ENCODE measurements at regions not wholly inside any gene's neighbourhood (a gene's known extent, or its start where the extent isn't known, plus 50 kb on each side); places are given as distances from the start of the nearest gene placed in this dataset.

- TF ChIP-seq POLR2A (IDR thresholded peaks at IDR 0.05) (no peak), CTCF (IDR thresholded peaks at IDR 0.05 in 8 of 11, conservative IDR thresholded peaks at IDR 0.05 in 3 of 11) (no peak), POLR2AphosphoS5 (IDR thresholded peaks at IDR 0.05) (no peak)
These were observed 759.4 kb downstream of the SORCS1 start for GRCh38 chr10:106405141-106405540.

Measured in spleen (tissue), 7 donors.